NCI-H446 treated with DMSO at 0.1 percent for 48 hours (cell line): ENCODE measurements at regions not wholly inside any gene's neighbourhood (a gene's known extent, or its start where the extent isn't known, plus 50 kb on each side); places are given as distances from the start of the nearest gene placed in this dataset.

Experiments used
- DNase-seq: peaks from one replicate; lab custom pipeline; 2025; lab: John Stamatoyannopoulos, UW

DNA sequence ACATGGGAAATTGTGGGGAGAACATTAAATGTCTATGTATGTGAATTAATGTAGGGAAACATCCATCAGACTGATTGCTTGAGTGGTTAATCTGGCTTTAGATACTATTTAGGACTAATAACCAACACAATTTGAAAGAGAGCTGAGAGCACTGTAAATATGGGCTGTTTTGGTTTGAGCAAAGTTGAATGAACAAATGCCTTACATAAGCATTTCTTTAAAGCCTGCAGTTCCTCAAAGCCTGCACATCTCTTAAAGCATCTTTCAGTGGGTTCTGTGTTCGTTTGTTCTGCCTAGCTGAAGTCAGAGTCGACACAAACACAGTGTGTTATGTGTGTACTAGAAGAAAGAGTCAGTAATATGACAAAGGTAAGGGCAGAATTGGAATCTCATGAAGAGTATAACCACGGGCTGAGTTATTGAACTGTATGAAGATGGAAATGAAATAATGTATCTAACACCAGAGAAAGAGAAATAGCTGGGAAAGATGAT lies 350.0 kb downstream of the SIPA1L2 start:
- DNase-seq, result no peak

- DNase-seq, result no peak
Observed at GRCh38 chr1:232278925-232279324, 351.0 kb downstream of the SIPA1L2 start.

- no peak for DNase-seq
Observed at GRCh38 chr1:232276651-232277050, 353.3 kb downstream of the SIPA1L2 start.

DNA sequence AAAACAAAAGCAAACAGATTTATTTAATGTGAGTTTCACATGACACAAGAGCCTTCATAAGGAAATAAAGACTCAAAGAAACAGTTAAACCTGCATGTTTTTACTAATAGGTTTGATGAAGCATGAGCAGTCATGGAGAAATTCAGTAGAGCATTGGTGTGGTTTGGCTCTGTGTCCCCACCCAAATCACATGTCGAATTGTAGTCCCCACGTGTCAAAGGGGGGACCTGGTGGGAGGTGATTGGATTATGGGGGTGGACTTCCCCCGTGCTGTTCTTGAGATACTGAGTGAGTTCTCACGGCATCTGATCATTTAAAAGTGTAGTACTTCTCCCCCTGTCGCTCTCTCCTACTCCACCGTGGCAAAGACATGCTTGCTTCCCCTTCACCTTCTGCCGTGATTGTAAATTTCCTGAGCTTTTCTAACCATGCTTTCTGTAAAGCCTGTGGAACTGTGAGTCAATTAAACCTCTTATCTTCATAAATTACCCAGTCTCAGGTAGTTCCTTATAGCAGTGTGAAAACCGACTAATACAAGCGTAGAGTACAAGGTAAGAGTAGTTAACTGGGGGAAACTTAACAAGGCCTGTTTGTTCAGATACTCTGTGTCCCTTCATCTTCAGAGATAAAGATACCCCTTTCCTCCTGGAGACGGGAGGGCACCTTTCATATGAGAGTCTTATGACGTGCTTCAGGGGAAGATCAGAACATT lies 354.8 kb downstream of the SIPA1L2 start:
- DNase-seq, result no peak

DNA sequence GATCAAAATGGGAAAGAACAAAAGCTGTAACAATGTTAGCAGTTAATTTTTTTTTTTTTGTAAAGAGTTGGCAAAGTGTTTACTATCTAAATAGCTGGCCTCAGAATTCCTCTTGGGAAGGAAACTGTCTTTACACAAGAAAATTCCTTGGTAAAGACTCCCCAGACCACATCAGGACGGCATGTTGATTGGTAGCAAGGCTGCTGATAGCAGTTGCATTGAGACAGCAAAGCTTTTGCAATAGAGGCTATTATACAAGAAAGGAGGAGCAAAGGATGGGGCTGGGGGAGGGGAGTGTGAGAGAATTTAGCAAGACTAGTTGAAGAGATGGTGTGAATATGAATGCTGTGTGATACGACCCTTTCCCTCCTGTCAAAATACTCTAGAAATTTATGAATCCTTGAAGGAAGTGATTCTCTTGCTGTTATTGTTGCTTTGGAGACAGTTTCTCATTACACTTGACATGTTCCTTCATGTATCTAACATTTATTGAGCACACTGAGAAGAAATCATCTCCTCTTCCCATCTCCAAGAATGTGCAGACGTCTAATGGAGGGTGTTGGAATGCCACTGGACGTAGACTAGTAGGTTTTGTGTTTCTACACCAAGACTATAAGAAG lies 355.6 kb downstream of the SIPA1L2 start:
- no peak for DNase-seq

GRCh38 chr1:232273011-232273410 lies 356.9 kb downstream of the SIPA1L2 start:
- no peak for DNase-seq

- no peak for DNase-seq
Observed at GRCh38 chr1:232271991-232272589, 357.8 kb downstream of the SIPA1L2 start.

GRCh38 chr1:232271299-232271698 lies 358.6 kb downstream of the SIPA1L2 start:
- DNase-seq, result no peak

DNA sequence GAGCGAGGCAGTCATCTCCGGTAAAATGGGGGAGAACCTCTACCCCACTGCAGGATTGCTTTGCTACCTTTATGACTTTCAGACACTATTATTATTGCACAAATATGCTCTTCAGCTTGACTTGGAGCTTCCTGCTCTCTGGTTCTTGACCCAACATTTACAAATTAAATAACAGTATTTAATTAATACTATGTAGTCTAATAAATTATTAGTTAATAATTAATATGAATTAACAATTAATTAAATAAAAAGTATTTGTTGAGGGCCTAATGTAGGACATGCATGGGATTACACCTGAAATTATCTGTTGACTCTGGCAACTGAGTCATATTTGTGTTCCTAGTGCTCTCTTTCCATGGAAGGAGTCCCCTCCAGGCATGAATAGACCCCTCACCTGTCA lies 359.9 kb downstream of the SIPA1L2 start:
- no peak for DNase-seq

DNA sequence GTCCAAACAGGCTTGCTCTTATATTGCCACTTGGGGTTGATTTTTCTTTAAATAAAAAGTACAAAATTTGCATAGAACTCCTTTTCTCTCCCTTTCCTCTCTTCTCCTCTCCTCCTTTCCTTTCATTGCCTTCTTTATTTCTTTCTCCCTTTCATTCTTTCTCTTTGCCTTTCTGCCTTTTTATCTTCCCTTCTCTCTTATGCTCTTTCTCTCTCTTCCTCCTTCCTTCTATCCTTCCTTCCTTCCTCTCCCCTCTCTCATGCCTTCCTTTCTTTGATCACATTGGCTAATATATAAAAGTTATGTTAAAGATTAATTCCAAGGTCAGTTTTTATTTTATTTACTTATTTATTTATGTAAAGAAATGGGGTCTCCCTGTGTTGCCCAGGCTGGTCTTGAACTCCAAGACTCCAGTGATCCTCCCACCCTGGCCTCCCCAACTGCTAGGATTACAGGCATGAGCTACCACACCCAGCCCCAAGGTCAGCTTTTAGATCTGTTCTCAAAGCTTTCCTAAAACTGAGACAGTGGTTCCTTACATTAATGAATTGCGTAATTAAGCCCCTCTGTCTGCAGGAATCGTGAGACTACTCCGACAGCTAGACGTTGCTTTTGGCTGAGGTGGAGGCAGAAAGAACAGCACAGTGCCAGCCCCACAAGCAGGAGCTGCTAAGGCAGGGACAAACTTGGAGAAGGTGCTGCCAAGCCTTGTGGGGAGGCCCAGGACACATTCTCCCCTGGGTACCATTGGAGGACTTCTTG lies 361.9 kb downstream of the SIPA1L2 start:
- no peak for DNase-seq

- no peak for DNase-seq
Observed at GRCh38 chr1:232267092-232267836, 362.7 kb downstream of the SIPA1L2 start.

- DNase-seq, result no peak
Observed at GRCh38 chr1:232263452-232263851, 366.5 kb downstream of the SIPA1L2 start.

GRCh38 chr1:232262991-232263390 lies 366.9 kb downstream of the SIPA1L2 start:
- DNase-seq, result no peak

DNA sequence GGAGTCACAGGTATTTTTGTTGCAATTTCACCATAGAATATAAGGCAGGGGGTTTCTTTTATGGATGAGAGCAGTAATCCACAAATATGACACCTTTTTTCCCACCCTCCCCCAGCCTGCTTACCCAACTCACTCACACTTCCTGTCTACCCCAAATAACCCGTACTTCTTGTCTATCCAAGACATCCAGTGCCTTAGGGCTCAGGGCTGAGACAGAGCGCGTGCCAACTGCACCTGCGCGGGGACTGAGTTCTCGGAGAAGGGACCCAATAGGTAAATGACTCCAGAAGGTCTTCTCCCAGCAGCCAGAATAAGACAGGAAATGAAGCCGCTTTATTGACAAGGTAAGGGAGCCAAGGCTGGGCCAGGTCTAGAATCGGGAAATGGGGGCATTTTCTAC lies 369.1 kb downstream of the SIPA1L2 start:
- no peak for DNase-seq

- DNase-seq, result no peak
Observed at GRCh38 chr1:232260045-232260444, 369.9 kb downstream of the SIPA1L2 start.

DNA sequence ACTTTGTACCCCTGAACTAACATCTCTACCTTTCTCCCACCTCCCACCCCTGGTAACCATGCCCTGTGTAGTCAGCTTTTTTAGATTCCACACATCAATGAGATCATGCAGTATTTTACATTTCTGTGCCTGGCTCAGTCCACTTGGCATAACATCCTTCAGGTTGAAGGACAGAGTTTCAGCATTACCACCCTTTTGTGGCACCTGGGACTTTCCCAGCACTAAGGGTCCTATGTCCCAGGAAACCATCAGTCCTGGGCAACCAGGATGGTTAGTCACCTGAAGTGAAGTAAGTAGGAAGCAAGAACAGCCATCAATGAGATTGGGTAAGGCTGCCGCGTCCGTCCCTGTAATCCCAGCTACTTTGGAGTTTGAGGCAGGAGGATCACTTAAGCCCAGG lies 370.6 kb downstream of the SIPA1L2 start:
- no peak for DNase-seq

DNA sequence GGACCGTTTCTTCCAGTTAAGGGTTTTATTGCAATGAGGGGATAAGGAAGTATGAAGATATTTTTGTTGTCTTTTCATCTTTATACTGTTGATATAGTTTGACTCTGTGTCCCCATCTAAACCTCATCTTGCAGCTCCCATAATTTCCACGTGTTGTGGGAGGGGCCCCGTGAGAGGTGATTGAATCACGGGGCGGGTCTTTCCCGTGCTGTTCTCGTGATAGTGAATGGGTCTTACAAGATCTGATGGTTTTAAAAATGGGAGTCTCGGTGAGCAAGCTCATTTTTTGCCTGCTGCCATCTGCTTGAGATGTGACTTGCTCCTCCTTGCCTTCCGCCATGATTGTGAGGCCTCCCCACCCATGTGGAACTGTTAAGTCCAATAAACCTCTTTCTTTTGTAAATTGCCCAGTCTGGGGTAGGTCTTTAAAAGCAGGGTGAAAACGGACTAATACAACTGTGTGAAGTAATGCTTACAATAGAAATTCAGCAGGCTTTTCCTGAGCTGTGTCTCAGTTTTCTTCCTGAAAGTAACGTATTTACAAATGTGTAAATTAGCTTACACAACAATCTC lies 377.3 kb downstream of the SIPA1L2 start:
- no peak for DNase-seq

GRCh38 chr1:232250838-232251237 lies 379.1 kb downstream of the SIPA1L2 start:
- no peak for DNase-seq

DNA sequence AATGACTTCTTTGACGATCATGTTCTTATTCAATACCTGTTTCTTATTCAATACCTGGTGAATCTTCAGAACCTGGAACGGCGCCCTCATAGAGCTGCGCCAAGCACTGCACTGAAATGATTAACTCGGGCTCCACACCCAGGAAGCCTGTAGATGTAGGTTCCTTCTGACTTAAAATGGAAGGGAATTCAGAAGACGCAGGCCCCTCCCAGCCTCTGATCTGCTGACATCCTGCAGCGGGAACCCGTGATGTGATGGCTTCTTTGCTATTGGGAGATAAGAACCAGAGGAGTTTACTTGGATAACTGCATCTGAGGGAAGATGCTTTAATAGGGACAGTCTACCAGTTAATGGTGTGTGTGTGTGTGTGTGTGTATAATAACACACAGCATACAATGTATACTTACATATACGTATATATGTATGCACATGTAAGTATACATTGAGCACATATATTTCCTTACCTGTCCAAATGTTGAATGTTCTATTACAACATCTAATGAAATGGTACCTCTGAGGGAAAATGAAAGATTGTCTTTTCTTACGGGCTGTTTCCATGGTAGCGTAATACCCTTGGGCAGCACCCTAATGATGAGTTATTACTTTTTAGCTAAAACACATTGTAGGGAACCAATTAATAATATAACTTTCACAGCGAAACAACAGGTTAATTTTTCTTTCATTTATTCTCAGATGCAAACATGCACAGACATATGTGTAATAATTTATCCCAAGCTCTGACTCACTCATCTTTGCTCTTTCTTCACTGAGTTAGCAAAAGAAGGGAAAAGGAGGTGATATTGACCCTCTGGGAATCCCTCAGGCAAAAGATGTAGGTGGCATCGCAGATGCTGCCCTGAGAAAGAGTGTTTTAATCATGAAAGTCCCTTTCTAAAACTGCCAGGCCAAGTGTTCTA lies 379.8 kb downstream of the SIPA1L2 start:
- DNase-seq, result no peak

GRCh38 chr1:232249339-232249738 lies 380.6 kb downstream of the SIPA1L2 start:
- no peak for DNase-seq
